CD14-positive monocyte (primary cell): ENCODE measurements at regions not wholly inside any gene's neighbourhood (a gene's known extent, or its start where the extent isn't known, plus 50 kb on each side); places are given as distances from the start of the nearest gene placed in this dataset.

Experiments
- DNase-seq, 3 donors: peaks; one replicate each; pipeline ENCODE4 v3.0.0-alpha.2; 2011 to 2022
- H2AFZ ChIP-seq: 2 replicates; pipeline ENCODE4 v1.6.0; 2012; ENCODE audit warnings: mild to moderate bottlenecking, low read depth, low read length, inconsistent platforms; ENCODE audit not compliant: insufficient read depth, poor library complexity, severe bottlenecking
- H3K27ac ChIP-seq, 2 donors: 1 replicate in 1 of 2; 2 replicates in 1 of 2; pipeline ENCODE4 v1.5.1; 2012 to 2013; ENCODE audit warnings: low read length in 2 of 2, control low read depth in 1 of 2, inconsistent platforms in 1 of 2, low read depth in 1 of 2, mild to moderate bottlenecking in 1 of 2
- H3K27me3 ChIP-seq, 2 donors: one replicate each; pipeline versions ENCODE4 v1.6.0 to v1.6.1; 2011 to 2013; ENCODE audit warnings: low read length in 2 of 2; ENCODE audit not compliant: control insufficient read depth in 2 of 2, insufficient read depth in 2 of 2
- H3K36me3 ChIP-seq, 2 donors: replicated peaks in 1 of 2; 1 replicate in 1 of 2; 2 replicates in 1 of 2; pipeline versions ENCODE4 v1.5.1 to v1.6.1; 2012 to 2013; ENCODE audit warnings: low read length in 2 of 2, control low read depth in 1 of 2, inconsistent platforms in 1 of 2, mild to moderate bottlenecking in 1 of 2; ENCODE audit not compliant: insufficient read depth in 2 of 2, control insufficient read depth in 1 of 2
- H3K4me1 ChIP-seq, 2 donors: 1 replicate in 1 of 2; 2 replicates in 1 of 2; pipeline versions ENCODE4 v1.5.1 to v1.6.1; 2012 to 2013; ENCODE audit warnings: low read length in 2 of 2, control low read depth in 1 of 2, inconsistent platforms in 1 of 2, mild to moderate bottlenecking in 1 of 2, moderate library complexity in 1 of 2; ENCODE audit not compliant: insufficient read depth in 2 of 2, control insufficient read depth in 1 of 2
- H3K4me2 ChIP-seq: replicated peaks from 2 replicates; pipeline ENCODE3; 2012; ENCODE audit warnings: low read length, moderate library complexity, mild to moderate bottlenecking; ENCODE audit not compliant: poor library complexity, severe bottlenecking; ENCODE audit errors: extremely low read depth
- H3K4me3 ChIP-seq, 3 experiments: fragments of 200-600 bp in 1 of 3; sonication (generic) in 1 of 3; replicated peaks in 1 of 3; 1 replicate in 2 of 3; 2 replicates in 1 of 3; pipeline ENCODE4 v1.5.1; 2011 to 2013; ENCODE audit warnings: low read length in 3 of 3, mild to moderate bottlenecking in 3 of 3, control low read depth in 2 of 3, low read depth in 2 of 3, inconsistent platforms in 1 of 3, moderate library complexity in 1 of 3
- H3K79me2 ChIP-seq: 2 replicates; pipeline ENCODE4 v1.6.0; 2012; ENCODE audit warnings: mild to moderate bottlenecking, control low read depth, inconsistent platforms, low read length, moderate library complexity; ENCODE audit not compliant: insufficient read depth
- H3K9ac ChIP-seq: 2 replicates; pipeline ENCODE4 v1.6.0; 2017; ENCODE audit warnings: low read length, mild to moderate bottlenecking; ENCODE audit not compliant: insufficient read depth, poor library complexity, severe bottlenecking
- H3K9me3 ChIP-seq, 2 donors: replicated peaks in 1 of 2; 1 replicate in 1 of 2; 2 replicates in 1 of 2; pipeline versions ENCODE4 v1.5.1 to v1.6.1; 2012 to 2013; ENCODE audit warnings: low read length in 2 of 2, control low read depth in 1 of 2; ENCODE audit not compliant: control insufficient read depth in 1 of 2, insufficient read depth in 1 of 2
- H4K20me1 ChIP-seq: 2 replicates; pipeline ENCODE4 v1.6.0; 2012; ENCODE audit warnings: mild to moderate bottlenecking, low read length, control low read depth, moderate library complexity; ENCODE audit not compliant: insufficient read depth
- H3K27ac Mint-ChIP-seq, 7 donors: one replicate each; pipeline ENCODE4 v1.8.0; 2020; ENCODE audit warnings: mild to moderate bottlenecking in 7 of 7, mixed read lengths in 7 of 7, moderate library complexity in 6 of 7, inconsistent platforms in 2 of 7
- H3K27me3 Mint-ChIP-seq, 3 donors: one replicate each; pipeline ENCODE4 v1.8.0; 2021 to 2022; ENCODE audit warnings: low read depth in 3 of 3, mild to moderate bottlenecking in 3 of 3, mixed read lengths in 3 of 3, moderate library complexity in 3 of 3, inconsistent platforms in 1 of 3
- H3K36me3 Mint-ChIP-seq, 2 donors: one replicate each; pipeline ENCODE4 v1.8.0; 2020; ENCODE audit warnings: mixed read lengths in 2 of 2, inconsistent platforms in 1 of 2, mild to moderate bottlenecking in 1 of 2
- H3K4me1 Mint-ChIP-seq: one replicate; pipeline ENCODE4 v1.8.0; 2020; ENCODE audit warnings: mild to moderate bottlenecking, mixed read lengths
- H3K4me3 Mint-ChIP-seq, 2 donors: one replicate each; pipeline ENCODE4 v1.8.0; 2020; ENCODE audit warnings: mild to moderate bottlenecking in 2 of 2, mixed read lengths in 2 of 2, moderate library complexity in 1 of 2
- H3K9me3 Mint-ChIP-seq, 7 donors: one replicate each; pipeline ENCODE4 v1.8.0; 2020 to 2022; ENCODE audit warnings: mixed read lengths in 7 of 7, mild to moderate bottlenecking in 6 of 7, moderate library complexity in 6 of 7, inconsistent platforms in 2 of 7
- CTCF ChIP-seq: fragments of 200-600 bp; IDR thresholded peaks from one replicate; pipeline ENCODE4 v1.8.0; 2022; ENCODE audit warnings: antibody characterized with exemption, mild to moderate bottlenecking
- WGBS: methylation state at CpG from one replicate; pipeline ENCODE4 v1.1.5; 2013; ENCODE audit warnings: missing lambda C conversion rate; ENCODE audit not compliant: insufficient coverage; 5-methylcytosine and 5-hydroxymethylcytosine counted together
- intact Hi-C, 2 donors: fragments of 100-400 bp; cut with micrococcal nuclease; formaldehyde crosslinking; loops; one replicate each; pipeline versions ENCODE4 v1.15.0 to v1.15.1; 2023

GRCh38 chr6:133637874-133638273 lies 251.0 kb upstream of the TCF21 start:
- WGBS, result 89% methylated on average over 5 of the region's 6 CpGs
- H3K36me3 ChIP-seq, result no peaks in the 10 kb centered on the region
- H3K9me3 ChIP-seq, result no peaks in the 10 kb centered on the region
- H3K27me3 ChIP-seq, result no peaks in the 10 kb centered on the region
- no peaks in the 10 kb centered on the region for H4K20me1 ChIP-seq
- no peaks in the 10 kb centered on the region for H3K36me3 Mint-ChIP-seq
- no peaks in the 10 kb centered on the region for H3K4me1 Mint-ChIP-seq
- no peaks in the 10 kb centered on the region for H3K4me1 ChIP-seq
- H3K27ac Mint-ChIP-seq, result no peak overlapping the region
- peaks cover 0 to 4% (median 2%) of the 10 kb centered on the region in 7 donors for H3K9me3 Mint-ChIP-seq
- H3K27ac ChIP-seq, result no peak overlapping the region
- no peak for DNase-seq
- peaks cover 0 to 4% (median 0%) of the 10 kb centered on the region in 3 donors for H3K27me3 Mint-ChIP-seq
- H3K9ac ChIP-seq, result no peak overlapping the region
- no peak overlapping the region for H3K4me3 Mint-ChIP-seq
- H3K4me3 ChIP-seq, result no peak overlapping the region
- H3K4me2 ChIP-seq, result no peak overlapping the region
- no peak overlapping the region for H2AFZ ChIP-seq
- no peak for TF ChIP-seq CTCF
- no peaks in the 10 kb centered on the region for H3K79me2 ChIP-seq
- intact Hi-C loops, result no loop called here

- H3K4me3 Mint-ChIP-seq, result no peak overlapping the region
- H3K36me3 Mint-ChIP-seq, result no peaks in the 10 kb centered on the region
- no peaks in the 10 kb centered on the region for H4K20me1 ChIP-seq
- no peak overlapping the region for H3K27ac Mint-ChIP-seq
- H3K36me3 ChIP-seq, result no peaks in the 10 kb centered on the region
- H3K4me2 ChIP-seq, result no peak overlapping the region
- peaks cover 0 to 4% (median 0%) of the 10 kb centered on the region in 7 donors for H3K9me3 Mint-ChIP-seq
- no peak overlapping the region for H3K9ac ChIP-seq
- peaks cover 0 to 4% (median 0%) of the 10 kb centered on the region in 3 donors for H3K27me3 Mint-ChIP-seq
- no peaks in the 10 kb centered on the region for H3K9me3 ChIP-seq
- no CpG with 5 or more reads among the region's 5 CpGs for WGBS
- H3K4me3 ChIP-seq, result no peak overlapping the region
- H3K27ac ChIP-seq, result no peak overlapping the region
- intact Hi-C loops, result no loop called here
- no peaks in the 10 kb centered on the region for H3K4me1 Mint-ChIP-seq
- no peaks in the 10 kb centered on the region for H3K27me3 ChIP-seq
- H2AFZ ChIP-seq, result no peak overlapping the region
- TF ChIP-seq CTCF, result no peak
- no peak for DNase-seq
- H3K4me1 ChIP-seq, result no peaks in the 10 kb centered on the region
- H3K79me2 ChIP-seq, result no peaks in the 10 kb centered on the region
Measured at GRCh38 chr6:133641104-133641503, 247.8 kb upstream of the TCF21 start.
